Loucy (cell line): ENCODE measurements at regions not wholly inside any gene's neighbourhood (a gene's known extent, or its start where the extent isn't known, plus 50 kb on each side); places are given as distances from the start of the nearest gene placed in this dataset.

Experiments used
- CTCF ChIP-seq: fragments of 200-600 bp; sonication (generic); conservative IDR thresholded peaks from 2 replicates; pipeline ENCODE4 v1.5.1; 2014; ENCODE audit warnings: mild to moderate bottlenecking, antibody characterized with exemption, low read length
- EZH2phosphoT487 ChIP-seq: fragments of 200-600 bp; IDR thresholded peaks from 2 replicates; pipeline ENCODE4 v1.6.1; 2018; ENCODE audit warnings: antibody characterized with exemption, mild to moderate bottlenecking, moderate library complexity, borderline replicate concordance

- TF ChIP-seq EZH2phosphoT487 (no peak), CTCF (no peak)
These were observed 138.7 kb downstream of the TTC32 start for GRCh38 chr2:19762959-19763605.
